ENCODE measurements at regions not wholly inside any gene's neighbourhood (a gene's known extent, or its start where the extent isn't known, plus 50 kb on each side); places are given as distances from the start of the nearest gene placed in this dataset.
"Not testable (repeated sequence)": the region's sequence is repeated elsewhere in the genome, so short reads cannot be mapped to it uniquely, and the experiment has no call there.

DNA sequence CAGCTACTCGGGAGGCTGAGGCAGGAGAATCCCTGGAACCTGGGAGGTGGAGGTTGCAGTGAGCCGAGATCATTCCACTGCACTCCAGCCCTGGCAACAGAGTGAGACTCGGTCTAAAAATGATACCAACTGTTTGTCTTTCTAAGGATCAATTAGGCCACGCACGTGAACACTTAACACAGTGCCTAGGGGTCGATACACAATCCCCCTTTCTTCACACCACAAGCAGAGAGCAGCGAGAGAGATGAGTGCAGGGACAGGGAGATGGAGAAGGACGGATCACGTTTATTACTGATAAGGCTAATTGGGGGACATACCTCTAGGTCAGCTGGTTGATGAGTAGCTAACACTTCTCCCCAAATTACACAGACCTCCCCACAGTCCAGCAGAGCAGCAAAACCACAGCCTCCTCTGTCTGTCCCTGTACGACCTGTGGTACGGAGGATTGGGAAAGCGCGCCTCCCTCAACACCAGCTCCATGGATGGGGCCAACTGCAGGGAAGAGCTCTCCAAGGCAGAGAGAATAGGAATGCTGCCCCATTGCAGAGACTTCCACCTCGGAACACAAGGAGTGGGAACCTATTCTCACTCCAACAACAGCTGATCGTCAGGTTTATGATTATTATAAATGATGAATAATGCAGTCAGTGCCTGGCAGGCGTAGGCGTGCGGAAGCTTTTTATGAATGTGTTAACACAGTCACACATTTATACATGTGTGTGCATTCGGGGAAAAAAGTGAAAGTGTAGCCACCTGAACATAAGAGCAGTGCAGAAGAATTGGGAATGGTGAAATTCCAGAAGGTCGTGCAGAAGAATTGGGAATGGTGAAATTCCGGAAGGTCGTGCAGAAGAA lies 155.1 kb downstream of the C16orf95 start:
- no TSS peak for BruUV-seq (replicated peaks)
- CTCF ChIA-PET = interaction anchor here (0.6 kb wide), 1 partner anchor 10 kb away, joined by 3 read pairs; no protein-coding TSS in a partner anchor
- POLR2A ChIA-PET (ENCODE audit: low non-redundant PET) = no interaction called here
- H3K4me1 ChIP-seq (ENCODE audit: insufficient read depth, low read length, poor library complexity, severe bottlenecking) = no peaks in the 10 kb centered on the region
- no peak overlapping the region for H3K4me3 ChIP-seq (ENCODE audit: low read depth, low read length, poor library complexity, severe bottlenecking)
- no peaks in the 10 kb centered on the region for H3K36me3 ChIP-seq (ENCODE audit: insufficient read depth, low read length, poor library complexity, severe bottlenecking)
- TF ChIP-seq, protein P1, sequence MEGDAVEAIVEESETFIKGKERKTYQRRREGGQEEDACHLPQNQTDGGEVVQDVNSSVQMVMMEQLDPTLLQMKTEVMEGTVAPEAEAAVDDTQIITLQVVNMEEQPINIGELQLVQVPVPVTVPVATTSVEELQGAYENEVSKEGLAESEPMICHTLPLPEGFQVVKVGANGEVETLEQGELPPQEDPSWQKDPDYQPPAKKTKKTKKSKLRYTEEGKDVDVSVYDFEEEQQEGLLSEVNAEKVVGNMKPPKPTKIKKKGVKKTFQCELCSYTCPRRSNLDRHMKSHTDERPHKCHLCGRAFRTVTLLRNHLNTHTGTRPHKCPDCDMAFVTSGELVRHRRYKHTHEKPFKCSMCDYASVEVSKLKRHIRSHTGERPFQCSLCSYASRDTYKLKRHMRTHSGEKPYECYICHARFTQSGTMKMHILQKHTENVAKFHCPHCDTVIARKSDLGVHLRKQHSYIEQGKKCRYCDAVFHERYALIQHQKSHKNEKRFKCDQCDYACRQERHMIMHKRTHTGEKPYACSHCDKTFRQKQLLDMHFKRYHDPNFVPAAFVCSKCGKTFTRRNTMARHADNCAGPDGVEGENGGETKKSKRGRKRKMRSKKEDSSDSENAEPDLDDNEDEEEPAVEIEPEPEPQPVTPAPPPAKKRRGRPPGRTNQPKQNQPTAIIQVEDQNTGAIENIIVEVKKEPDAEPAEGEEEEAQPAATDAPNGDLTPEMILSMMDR (conservative IDR thresholded peaks at IDR 0.05; ENCODE audit: low read depth, low read length) = no peak
- TF ChIP-seq EZH2 (IDR thresholded peaks at IDR 0.05; ENCODE audit: borderline replicate concordance, low read depth, low read length, poor library complexity, severe bottlenecking) = no peak
- intact Hi-C loops (cut with micrococcal nuclease; ENCODE audit: unreplicated experiment) = no loop called here
- peaks cover 4% of the 10 kb centered on the region for H3K27me3 ChIP-seq (replicated peaks; ENCODE audit: insufficient read depth, low read depth, low read length, poor library complexity)
- H3K9me3 ChIP-seq (ENCODE audit: low read depth, low read length, poor library complexity, severe bottlenecking) = no peaks in the 10 kb centered on the region
- no peak overlapping the region for H3K27ac ChIP-seq (ENCODE audit: low read depth, low read length, poor library complexity, severe bottlenecking)
- peak; percentile 11 for DNase-seq (ENCODE audit: low spot score)

DNA sequence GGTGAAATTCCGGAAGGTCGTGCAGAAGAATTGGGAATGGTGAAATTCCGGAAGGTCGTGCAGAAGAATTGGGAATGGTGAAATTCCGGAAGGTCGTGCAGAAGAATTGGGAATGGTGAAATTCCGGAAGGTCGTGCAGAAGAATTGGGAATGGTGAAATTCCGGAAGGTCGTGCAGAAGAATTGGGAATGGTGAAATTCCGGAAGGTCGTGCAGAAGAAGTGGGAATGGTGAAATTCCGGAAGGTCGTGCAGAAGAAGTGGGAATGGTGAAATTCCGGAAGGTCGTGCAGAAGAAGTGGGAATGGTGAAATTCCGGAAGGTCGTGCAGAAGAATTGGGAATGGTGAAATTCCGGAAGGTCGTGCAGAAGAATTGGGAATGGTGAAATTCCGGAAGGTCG lies 154.4 kb downstream of the C16orf95 start:
- BruUV-seq (replicated peaks); H3K27ac ChIP-seq (ENCODE audit: low read depth, low read length, poor library complexity, severe bottlenecking); CTCF ChIA-PET; H3K27me3 ChIP-seq (replicated peaks; ENCODE audit: insufficient read depth, low read depth, low read length, poor library complexity); H3K9me3 ChIP-seq (ENCODE audit: low read depth, low read length, poor library complexity, severe bottlenecking); DNase-seq (ENCODE audit: low spot score); POLR2A ChIA-PET (ENCODE audit: low non-redundant PET); intact Hi-C loops (cut with micrococcal nuclease; ENCODE audit: unreplicated experiment); H3K4me1 ChIP-seq (ENCODE audit: insufficient read depth, low read length, poor library complexity, severe bottlenecking); H3K36me3 ChIP-seq (ENCODE audit: insufficient read depth, low read length, poor library complexity, severe bottlenecking); H3K4me3 ChIP-seq (ENCODE audit: low read depth, low read length, poor library complexity, severe bottlenecking): not testable (repeated sequence)

DNA sequence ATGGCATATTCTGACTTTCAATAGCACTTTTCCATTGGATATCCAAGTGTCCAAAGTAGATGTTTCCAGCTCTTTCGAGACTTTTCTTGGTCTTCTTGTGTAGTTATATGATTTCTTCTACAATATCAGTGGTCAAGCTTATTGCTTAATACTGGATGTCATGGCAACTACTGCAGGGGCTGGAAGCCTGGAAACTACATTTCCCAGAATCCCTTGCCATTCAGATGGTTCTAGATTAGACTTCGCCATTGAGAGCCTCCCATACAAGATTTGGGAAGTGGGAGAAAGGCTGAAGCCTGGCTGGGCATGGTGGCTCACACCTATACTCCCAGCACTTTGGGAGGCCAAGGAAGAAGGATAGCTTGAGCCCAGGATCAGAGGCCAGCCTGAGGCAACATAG lies 153.6 kb downstream of the C16orf95 start:
- no peaks in the 10 kb centered on the region for H3K4me1 ChIP-seq (ENCODE audit: insufficient read depth, low read length, poor library complexity, severe bottlenecking)
- no peaks in the 10 kb centered on the region for H3K36me3 ChIP-seq (ENCODE audit: insufficient read depth, low read length, poor library complexity, severe bottlenecking)
- DNase-seq (ENCODE audit: low spot score) = no peak
- CTCF ChIA-PET = no interaction called here
- POLR2A ChIA-PET (ENCODE audit: low non-redundant PET) = no interaction called here
- BruUV-seq (replicated peaks) = no TSS peak
- no peaks in the 10 kb centered on the region for H3K9me3 ChIP-seq (ENCODE audit: low read depth, low read length, poor library complexity, severe bottlenecking)
- TF ChIP-seq EZH2 (IDR thresholded peaks at IDR 0.05; ENCODE audit: borderline replicate concordance, low read depth, low read length, poor library complexity, severe bottlenecking) = no peak
- TF ChIP-seq, protein P1 (conservative IDR thresholded peaks at IDR 0.05; ENCODE audit: low read depth, low read length) = no peak
- H3K27ac ChIP-seq (ENCODE audit: low read depth, low read length, poor library complexity, severe bottlenecking) = no peak overlapping the region
- H3K27me3 ChIP-seq (replicated peaks; ENCODE audit: insufficient read depth, low read depth, low read length, poor library complexity) = peaks cover 4% of the 10 kb centered on the region
- H3K4me3 ChIP-seq (ENCODE audit: low read depth, low read length, poor library complexity, severe bottlenecking) = no peak overlapping the region
- intact Hi-C loops (cut with micrococcal nuclease; ENCODE audit: unreplicated experiment) = no loop called here

DNA sequence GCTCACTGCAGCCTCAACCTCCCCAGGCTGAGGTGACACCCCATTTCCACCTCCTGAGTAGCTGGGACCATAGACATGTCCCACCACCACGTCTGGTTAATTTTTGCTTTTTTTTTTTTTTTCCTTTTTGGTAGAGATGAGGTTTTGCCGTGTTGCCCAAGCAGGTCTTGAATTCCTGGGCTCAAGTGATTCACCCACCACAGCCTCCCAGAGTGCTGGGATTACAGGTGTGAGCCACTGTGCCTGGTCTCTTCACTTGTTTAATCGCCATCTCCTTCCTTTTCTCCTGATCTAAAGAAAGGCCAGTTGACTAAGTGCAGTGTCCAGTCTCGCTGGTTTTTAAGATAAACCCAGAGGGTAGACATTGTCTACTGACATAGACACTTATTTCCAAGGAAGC lies 152.0 kb downstream of the C16orf95 start:
- Histone ChIP-seq H3K27ac (ENCODE audit: low read depth, low read length, poor library complexity, severe bottlenecking) (no peak overlapping the region), H3K27me3 (replicated peaks; ENCODE audit: insufficient read depth, low read depth, low read length, poor library complexity) (no peaks in the 10 kb centered on the region), H3K9me3 (ENCODE audit: low read depth, low read length, poor library complexity, severe bottlenecking) (no peaks in the 10 kb centered on the region), H3K36me3 (ENCODE audit: insufficient read depth, low read length, poor library complexity, severe bottlenecking) (no peaks in the 10 kb centered on the region), H3K4me1 (ENCODE audit: insufficient read depth, low read length, poor library complexity, severe bottlenecking) (no peaks in the 10 kb centered on the region), H3K4me3 (ENCODE audit: low read depth, low read length, poor library complexity, severe bottlenecking) (no peak overlapping the region)
- ChIA-PET POLR2A (ENCODE audit: low non-redundant PET) (no interaction called here), CTCF (no interaction called here)
- intact Hi-C loops (cut with micrococcal nuclease; ENCODE audit: unreplicated experiment) = no loop called here
- no peak for DNase-seq (ENCODE audit: low spot score)
- no TSS peak for BruUV-seq (replicated peaks)
- no peak for TF ChIP-seq EZH2 (IDR thresholded peaks at IDR 0.05; ENCODE audit: borderline replicate concordance, low read depth, low read length, poor library complexity, severe bottlenecking)
- TF ChIP-seq, protein P1 (conservative IDR thresholded peaks at IDR 0.05; ENCODE audit: low read depth, low read length) = no peak
